Prostate gland (tissue), 2 donors: ENCODE measurements at regions not wholly inside any gene's neighbourhood (a gene's known extent, or its start where the extent isn't known, plus 50 kb on each side); places are given as distances from the start of the nearest gene placed in this dataset.

Source experiments
- POLR2A ChIP-seq: fragments of 450-650 bp; IDR thresholded peaks from one replicate; pipeline ENCODE4 v1.6.1; 2016; ENCODE audit warnings: antibody characterized with exemption, mild to moderate bottlenecking
- POLR2AphosphoS5 ChIP-seq: sonication (generic); formaldehyde crosslinking; IDR thresholded peaks from one replicate; pipeline ENCODE4 v1.6.1; 2017; ENCODE audit warnings: antibody characterized with exemption
- TF ChIP-seq, protein P1 (sequence below), 4 experiments: fragments of 200-600 bp in 2 of 4; fragments of 450-650 bp in 2 of 4; sonication (generic) in 2 of 4; IDR thresholded peaks; 1 replicate in 3 of 4; 2 replicates in 1 of 4; pipeline ENCODE4 v1.5.1; 2016 to 2019; ENCODE audit warnings: antibody characterized with exemption in 4 of 4, mild to moderate bottlenecking in 2 of 4, moderate library complexity in 2 of 4

GRCh38 chr2:224127871-224128501 is 88.9 kb upstream of the SERPINE2 start:
- TF ChIP-seq, protein P1, sequence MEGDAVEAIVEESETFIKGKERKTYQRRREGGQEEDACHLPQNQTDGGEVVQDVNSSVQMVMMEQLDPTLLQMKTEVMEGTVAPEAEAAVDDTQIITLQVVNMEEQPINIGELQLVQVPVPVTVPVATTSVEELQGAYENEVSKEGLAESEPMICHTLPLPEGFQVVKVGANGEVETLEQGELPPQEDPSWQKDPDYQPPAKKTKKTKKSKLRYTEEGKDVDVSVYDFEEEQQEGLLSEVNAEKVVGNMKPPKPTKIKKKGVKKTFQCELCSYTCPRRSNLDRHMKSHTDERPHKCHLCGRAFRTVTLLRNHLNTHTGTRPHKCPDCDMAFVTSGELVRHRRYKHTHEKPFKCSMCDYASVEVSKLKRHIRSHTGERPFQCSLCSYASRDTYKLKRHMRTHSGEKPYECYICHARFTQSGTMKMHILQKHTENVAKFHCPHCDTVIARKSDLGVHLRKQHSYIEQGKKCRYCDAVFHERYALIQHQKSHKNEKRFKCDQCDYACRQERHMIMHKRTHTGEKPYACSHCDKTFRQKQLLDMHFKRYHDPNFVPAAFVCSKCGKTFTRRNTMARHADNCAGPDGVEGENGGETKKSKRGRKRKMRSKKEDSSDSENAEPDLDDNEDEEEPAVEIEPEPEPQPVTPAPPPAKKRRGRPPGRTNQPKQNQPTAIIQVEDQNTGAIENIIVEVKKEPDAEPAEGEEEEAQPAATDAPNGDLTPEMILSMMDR (IDR thresholded peaks at IDR 0.05), result no peak
- no peak for TF ChIP-seq POLR2A
- TF ChIP-seq POLR2AphosphoS5, result no peak
